Smooth muscle cell (in vitro differentiated cells): ENCODE measurements at regions not wholly inside any gene's neighbourhood (a gene's known extent, or its start where the extent isn't known, plus 50 kb on each side); places are given as distances from the start of the nearest gene placed in this dataset.

Experiments used
- DNase-seq: peaks from one replicate; lab custom pipeline; 2025; ENCODE audit not compliant: unreplicated experiment; lab: John Stamatoyannopoulos, UW
- H2AFZ ChIP-seq: fragments of 200-600 bp; sonication (generic); 2 replicates; pipeline ENCODE4 v1.6.0; 2016; ENCODE audit warnings: antibody characterized with exemption, low read depth, mild to moderate bottlenecking
- H3F3A ChIP-seq: fragments of 200-600 bp; sonication (generic); 2 replicates; pipeline ENCODE4 v1.6.0; 2017; ENCODE audit warnings: antibody characterized with exemption, low read depth
- H3K27ac ChIP-seq: fragments of 200-600 bp; sonication (generic); 2 replicates; pipeline ENCODE4 v1.5.1; 2016; ENCODE audit warnings: low read depth, mild to moderate bottlenecking
- H3K27me3 ChIP-seq: fragments of 200-600 bp; sonication (generic); 2 replicates; pipeline ENCODE4 v1.6.1; 2016; ENCODE audit warnings: low read depth, mild to moderate bottlenecking
- H3K36me3 ChIP-seq: fragments of 200-600 bp; sonication (generic); 2 replicates; pipeline ENCODE4 v1.5.1; 2016; ENCODE audit warnings: low read depth
- H3K4me1 ChIP-seq: fragments of 200-600 bp; sonication (generic); 2 replicates; pipeline ENCODE4 v1.5.1; 2016; ENCODE audit warnings: low read depth
- H3K4me2 ChIP-seq: fragments of 200-600 bp; sonication (generic); 2 replicates; pipeline ENCODE4 v1.6.0; 2016; ENCODE audit warnings: mild to moderate bottlenecking
- H3K4me3 ChIP-seq: fragments of 200-600 bp; sonication (generic); 2 replicates; pipeline ENCODE4 v1.5.1; 2016; ENCODE audit warnings: mild to moderate bottlenecking
- H3K79me2 ChIP-seq: fragments of 200-600 bp; sonication (generic); 2 replicates; pipeline ENCODE4 v1.6.0; 2016; ENCODE audit warnings: low read depth, mild to moderate bottlenecking
- H3K9ac ChIP-seq: fragments of 200-600 bp; sonication (generic); 2 replicates; pipeline ENCODE4 v1.6.0; 2016; ENCODE audit warnings: low read depth
- H3K9me3 ChIP-seq: fragments of 200-600 bp; sonication (generic); replicated peaks from 2 replicates; pipeline ENCODE4 v1.5.1; 2016; ENCODE audit warnings: low read depth
- H4K20me1 ChIP-seq: fragments of 200-600 bp; sonication (generic); 2 replicates; pipeline ENCODE4 v1.6.0; 2016; ENCODE audit warnings: low read depth
- CTCF ChIP-seq: fragments of 200-600 bp; sonication (generic); IDR thresholded peaks from 2 replicates; pipeline ENCODE4 v1.5.1; 2017; ENCODE audit warnings: borderline replicate concordance, mild to moderate bottlenecking, antibody characterized with exemption; ENCODE audit not compliant: insufficient read depth, poor library complexity, severe bottlenecking
- WGBS: methylation state at CpG from one replicate; pipeline ENCODE4 v1.1.7; 2016; ENCODE audit warnings: low lambda C conversion rate; 5-methylcytosine and 5-hydroxymethylcytosine counted together

- Histone ChIP-seq H3K27ac (no peak overlapping the region), H4K20me1 (no peaks in the 10 kb centered on the region), H3K27me3 (no peaks in the 10 kb centered on the region), H3K4me1 (no peaks in the 10 kb centered on the region), H3K9ac (no peak overlapping the region), H3K4me2 (no peak overlapping the region), H3K9me3 (no peaks in the 10 kb centered on the region), H3K36me3 (no peaks in the 10 kb centered on the region), H3F3A (no peaks in the 10 kb centered on the region), H3K79me2 (no peaks in the 10 kb centered on the region), H2AFZ (no peak overlapping the region), H3K4me3 (no peak overlapping the region)
- TF ChIP-seq CTCF: no peak
- no peak for DNase-seq
Observed at GRCh38 chr3:72069543-72069942, 284.6 kb upstream of the PROK2 start.

GRCh38 chr3:72068621-72069020 is 283.7 kb upstream of the PROK2 start:
- no peaks in the 10 kb centered on the region for H3F3A ChIP-seq
- no peak overlapping the region for H3K4me2 ChIP-seq
- no peak overlapping the region for H3K27ac ChIP-seq
- DNase-seq: no peak
- H3K27me3 ChIP-seq: no peaks in the 10 kb centered on the region
- no peak overlapping the region for H3K4me3 ChIP-seq
- 37% methylated on average over 1 of the region's 1 CpG for WGBS
- H3K4me1 ChIP-seq: no peaks in the 10 kb centered on the region
- no peaks in the 10 kb centered on the region for H3K9me3 ChIP-seq
- H2AFZ ChIP-seq: no peak overlapping the region
- no peaks in the 10 kb centered on the region for H4K20me1 ChIP-seq
- no peak for TF ChIP-seq CTCF
- H3K9ac ChIP-seq: no peak overlapping the region
- no peaks in the 10 kb centered on the region for H3K79me2 ChIP-seq
- no peaks in the 10 kb centered on the region for H3K36me3 ChIP-seq

- Histone ChIP-seq H3K27ac (no peak overlapping the region), H4K20me1 (no peaks in the 10 kb centered on the region), H3K79me2 (no peaks in the 10 kb centered on the region), H3F3A (no peaks in the 10 kb centered on the region), H3K27me3 (no peaks in the 10 kb centered on the region), H3K36me3 (no peaks in the 10 kb centered on the region), H3K4me2 (no peak overlapping the region), H3K9ac (no peak overlapping the region), H2AFZ (no peak overlapping the region), H3K4me3 (no peak overlapping the region), H3K9me3 (no peaks in the 10 kb centered on the region), H3K4me1 (no peaks in the 10 kb centered on the region)
- 91% methylated on average over 1 of the region's 1 CpG for WGBS
- TF ChIP-seq CTCF: no peak
- DNase-seq: no peak
Observed at GRCh38 chr3:72067721-72068120, 282.8 kb upstream of the PROK2 start.

GRCh38 chr3:72065872-72066641 is 281.1 kb upstream of the PROK2 start:
- Histone ChIP-seq H3K79me2 (no peaks in the 10 kb centered on the region), H3K9me3 (no peaks in the 10 kb centered on the region), H4K20me1 (no peaks in the 10 kb centered on the region), H3K4me3 (no peak overlapping the region), H3K9ac (no peak overlapping the region), H2AFZ (no peak overlapping the region), H3K4me2 (no peak overlapping the region), H3K4me1 (no peaks in the 10 kb centered on the region), H3F3A (no peaks in the 10 kb centered on the region), H3K27ac (no peak overlapping the region), H3K27me3 (no peaks in the 10 kb centered on the region), H3K36me3 (no peaks in the 10 kb centered on the region)
- no peak for DNase-seq
- no peak for TF ChIP-seq CTCF
- WGBS: 30% methylated on average over 5 of the region's 5 CpGs
